NCI-H526 (cell line): ENCODE measurements at regions not wholly inside any gene's neighbourhood (a gene's known extent, or its start where the extent isn't known, plus 50 kb on each side); places are given as distances from the start of the nearest gene placed in this dataset.

ENCODE experiments used
- DNase-seq, 2 experiments: peaks; one replicate each; lab custom pipeline; 2025; lab: John Stamatoyannopoulos, UW

DNA sequence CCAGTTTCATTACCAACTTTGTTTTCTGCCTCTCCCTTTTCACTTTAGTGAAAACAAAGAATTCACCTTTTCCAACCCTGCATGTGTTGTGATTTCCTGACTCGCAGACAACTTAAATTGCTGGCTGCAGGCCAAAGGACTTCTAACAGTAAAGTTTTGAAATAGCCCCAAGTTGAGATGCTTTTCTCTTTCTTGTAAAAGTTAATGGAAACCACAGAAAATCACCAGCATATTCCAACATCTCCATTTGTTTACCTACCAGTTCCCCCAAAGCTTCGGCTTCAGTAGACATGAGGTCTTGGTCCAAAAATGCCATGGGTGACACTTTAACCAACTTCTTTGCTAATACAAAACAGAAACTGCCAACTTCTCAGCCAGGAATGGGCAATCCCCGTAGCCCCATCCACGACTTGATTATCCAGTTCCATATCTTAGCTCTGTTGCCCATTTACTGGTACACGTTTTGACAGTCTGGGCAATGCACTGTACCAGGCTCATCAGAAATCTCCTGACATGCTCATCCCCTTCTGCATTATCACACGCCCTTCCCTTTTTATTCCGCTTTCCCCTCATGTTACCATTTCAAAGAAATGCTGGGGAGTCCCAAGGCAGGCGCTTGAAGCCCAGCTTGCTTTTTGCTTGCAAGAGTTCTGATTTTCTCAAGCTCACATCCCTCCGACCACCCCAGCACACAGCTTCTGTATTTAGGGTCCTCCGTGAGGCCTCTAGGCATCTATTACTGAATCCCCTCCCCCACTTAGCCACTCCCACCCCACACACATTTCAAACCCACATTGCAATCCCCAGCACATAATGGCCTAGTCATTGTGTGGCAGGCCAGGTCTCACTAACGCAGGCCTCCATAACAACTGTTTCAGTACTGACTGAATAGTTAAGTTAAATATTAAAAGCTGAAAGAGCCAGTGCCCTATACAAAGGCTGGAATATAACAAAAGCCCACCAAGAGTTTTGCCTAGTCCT lies 137.9 kb upstream of the S100G start:
- no peak for DNase-seq

DNA sequence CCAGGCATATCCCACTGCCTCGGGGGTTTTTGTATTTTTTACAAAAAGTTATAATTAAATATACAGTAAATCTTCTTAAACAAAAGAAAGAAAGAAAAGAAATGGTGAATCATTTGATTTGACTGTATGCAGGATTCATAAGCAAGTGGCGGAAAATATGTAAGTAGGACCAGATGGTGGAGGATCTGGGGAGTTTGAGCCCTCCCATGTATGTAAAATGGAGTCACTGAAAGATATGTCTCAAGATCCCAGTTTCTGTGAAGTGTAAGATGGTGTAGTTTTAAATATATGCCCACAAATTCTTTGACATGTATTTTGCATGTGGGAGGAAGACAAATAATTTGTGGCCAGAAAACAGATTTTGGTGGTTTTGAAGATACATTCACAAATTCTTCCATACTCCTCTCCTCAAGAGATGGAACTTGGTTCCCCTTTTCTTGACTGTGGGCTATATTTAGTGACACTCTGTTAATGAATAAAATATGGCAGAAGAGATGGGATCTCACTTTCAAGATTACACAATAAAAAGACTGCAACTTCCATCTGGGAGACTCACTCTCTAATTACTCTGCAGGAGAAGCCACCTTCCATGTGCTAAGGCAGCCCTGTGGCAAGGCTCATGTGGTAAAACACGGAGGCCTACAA lies 133.6 kb upstream of the S100G start:
- DNase-seq: no peak

DNA sequence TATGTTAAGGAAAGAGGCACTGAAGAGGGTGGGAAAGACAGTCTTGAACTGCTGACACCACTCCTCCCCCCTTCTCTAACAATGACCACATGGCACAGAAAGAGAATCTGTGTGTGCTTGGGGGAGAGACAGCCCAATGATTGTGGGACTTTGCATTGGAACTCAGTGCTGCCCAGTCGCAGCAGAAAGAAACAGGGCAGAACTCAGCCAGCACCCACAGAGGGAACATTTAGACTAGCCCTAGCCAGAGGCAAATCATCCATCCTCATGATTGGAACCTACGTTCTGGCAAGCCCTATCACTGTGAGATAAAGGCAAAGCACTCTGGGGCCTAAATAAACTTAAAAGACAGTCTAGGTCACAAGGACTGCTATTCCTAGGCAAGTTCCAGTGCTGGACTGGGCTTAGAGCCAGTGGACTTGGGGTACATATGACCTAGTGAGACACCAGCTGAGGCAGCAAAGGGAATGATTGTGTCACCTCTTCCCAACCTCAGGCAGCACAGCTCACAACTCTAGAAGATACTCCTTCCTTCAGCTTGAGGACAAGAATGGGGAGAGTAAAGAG lies 132.8 kb upstream of the S100G start:
- DNase-seq: no peak

DNA sequence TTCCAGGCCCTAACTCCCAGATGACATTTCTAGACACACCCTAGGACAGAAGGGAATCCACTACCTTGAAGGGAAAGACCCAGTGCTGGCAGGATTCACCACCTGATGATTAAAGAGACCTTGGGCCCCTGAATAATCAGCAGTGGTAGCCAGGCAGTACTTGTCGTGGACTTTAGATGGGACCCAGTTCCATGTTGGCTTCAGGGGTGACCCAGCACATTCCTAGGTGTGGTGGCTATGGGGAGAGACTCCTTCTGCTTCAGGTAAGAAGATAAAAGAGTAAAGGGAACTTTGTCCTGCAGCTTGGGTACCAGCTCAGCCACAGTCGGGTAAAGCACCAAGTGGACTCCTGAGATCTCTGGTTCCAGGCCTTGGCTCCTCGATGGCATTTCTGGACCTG lies 131.8 kb upstream of the S100G start:
- no peak for DNase-seq

DNA sequence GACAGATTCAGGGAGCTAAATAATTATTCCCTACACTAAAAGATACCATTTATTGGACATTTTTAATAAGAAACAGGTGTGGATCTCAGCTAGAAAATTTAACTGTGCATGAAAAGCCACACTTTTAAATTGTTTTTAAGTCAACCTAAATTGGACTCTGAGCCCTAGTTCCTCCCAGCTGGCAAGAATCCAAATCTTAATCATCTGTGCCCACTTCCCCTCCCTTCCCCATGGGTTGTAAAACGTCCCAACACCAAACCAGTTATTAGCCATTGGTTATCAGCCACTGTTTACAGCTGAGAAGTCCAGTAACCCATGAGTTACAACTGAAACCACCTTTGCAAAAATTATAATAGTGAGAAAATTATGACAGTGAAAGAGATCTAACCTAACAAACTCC lies 125.6 kb upstream of the S100G start:
- DNase-seq: no peak

DNA sequence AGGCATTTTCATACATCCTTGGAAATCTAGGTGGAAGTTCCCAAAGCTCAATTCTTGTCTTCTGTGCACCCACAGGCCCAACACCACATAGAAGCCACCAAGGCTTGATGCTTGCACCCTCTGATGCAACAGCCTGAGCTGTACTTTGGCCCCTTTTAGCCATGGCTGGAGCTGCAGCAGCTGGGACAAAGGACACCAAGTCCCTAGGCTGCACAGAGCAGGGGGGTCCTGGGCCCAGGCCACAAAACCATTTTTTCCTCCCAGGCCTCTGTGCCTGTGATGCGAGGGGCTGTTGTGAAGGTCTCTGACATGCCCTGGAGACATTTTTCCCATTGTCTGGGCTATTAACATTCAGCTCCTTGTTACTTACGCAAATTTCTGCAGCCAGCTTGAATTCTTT lies 124.0 kb upstream of the S100G start:
- DNase-seq: no peak

DNA sequence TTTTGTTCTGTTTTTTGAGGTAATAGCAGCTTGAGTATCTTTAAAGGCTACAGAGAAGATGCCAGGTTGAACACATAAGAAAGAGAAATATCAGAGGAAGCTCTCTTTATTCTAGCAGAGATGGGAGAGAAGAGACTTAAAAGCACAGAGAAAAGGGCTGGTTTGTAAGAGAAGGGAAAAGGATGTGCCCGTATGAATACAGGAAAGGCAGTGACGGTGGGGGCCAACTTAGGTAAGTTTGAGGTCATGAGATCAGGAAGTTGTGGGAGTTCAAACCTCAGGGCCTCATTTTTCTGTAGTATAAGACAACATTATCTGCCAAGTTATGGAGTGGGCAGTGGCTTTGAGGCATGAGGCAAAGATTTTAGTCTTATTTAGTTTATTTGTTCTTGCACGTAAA lies 121.3 kb upstream of the S100G start:
- no peak for DNase-seq
